IPS-15b (cell line): ENCODE measurements at regions not wholly inside any gene's neighbourhood (a gene's known extent, or its start where the extent isn't known, plus 50 kb on each side); places are given as distances from the start of the nearest gene placed in this dataset.

Experiments used
- H3K27me3 ChIP-seq: one replicate; pipeline ENCODE4 v1.6.1; 2013; ENCODE audit warnings: low read length; ENCODE audit not compliant: control insufficient read depth, insufficient read depth
- H3K36me3 ChIP-seq: one replicate; pipeline ENCODE4 v1.6.1; 2013; ENCODE audit warnings: low read length; ENCODE audit not compliant: control insufficient read depth, insufficient read depth
- H3K4me1 ChIP-seq: one replicate; pipeline ENCODE4 v1.6.1; 2013; ENCODE audit warnings: mild to moderate bottlenecking, low read length; ENCODE audit not compliant: control insufficient read depth, insufficient read depth
- H3K4me3 ChIP-seq: one replicate; pipeline ENCODE4 v1.5.1; 2013; ENCODE audit warnings: low read depth, low read length
- H3K9ac ChIP-seq: one replicate; pipeline ENCODE4 v1.6.1; 2013; ENCODE audit warnings: low read depth, mild to moderate bottlenecking, low read length
- H3K9me3 ChIP-seq: one replicate; pipeline ENCODE4 v1.6.1; 2013; ENCODE audit warnings: mild to moderate bottlenecking, low read length; ENCODE audit not compliant: control insufficient read depth, insufficient read depth

DNA sequence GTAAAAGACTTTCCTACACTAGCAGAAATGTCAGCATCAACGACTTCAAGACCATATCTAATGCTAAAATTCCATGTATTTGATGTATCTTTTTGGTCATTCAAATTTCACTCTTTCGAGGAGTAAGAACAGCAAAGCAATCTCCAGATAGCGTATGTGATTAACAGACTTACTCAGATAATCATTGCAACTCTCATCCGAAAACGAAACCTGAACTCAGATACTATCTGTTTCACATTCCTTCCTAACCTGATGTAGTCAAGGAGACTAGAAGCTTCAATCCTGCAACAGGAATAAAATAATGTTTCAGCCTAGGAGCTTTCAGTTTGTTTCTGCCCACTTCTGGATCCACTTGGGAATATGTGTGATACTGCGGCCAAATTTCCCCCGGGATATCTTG, 286.3 kb downstream of the NUAK1 start:
- H3K9me3 ChIP-seq: no peaks in the 10 kb centered on the region
- no peak overlapping the region for H3K9ac ChIP-seq
- no peaks in the 10 kb centered on the region for H3K27me3 ChIP-seq
- no peaks in the 10 kb centered on the region for H3K36me3 ChIP-seq
- H3K4me3 ChIP-seq: no peak overlapping the region
- H3K4me1 ChIP-seq: no peaks in the 10 kb centered on the region

DNA sequence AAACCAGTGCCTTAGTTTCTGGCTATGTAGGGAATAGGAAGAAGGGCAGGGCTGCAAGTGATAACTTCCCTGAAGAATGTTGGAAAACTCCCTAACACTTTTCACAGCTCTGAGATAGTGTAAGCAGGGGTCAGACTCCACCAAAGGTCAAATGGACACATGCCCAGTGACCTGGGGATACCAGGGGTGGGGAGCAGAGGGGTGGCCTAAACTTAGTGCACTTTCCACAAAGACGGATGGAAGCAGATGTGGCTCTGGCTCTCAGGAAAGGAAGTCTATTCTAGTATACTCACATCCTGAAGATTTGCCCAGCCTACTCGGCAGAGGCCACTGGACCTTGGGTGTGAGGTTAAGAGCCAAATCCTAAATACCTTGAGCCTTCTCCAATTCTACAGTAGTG, 285.8 kb downstream of the NUAK1 start:
- Histone ChIP-seq H3K4me1 (no peaks in the 10 kb centered on the region), H3K9ac (no peak overlapping the region), H3K36me3 (no peaks in the 10 kb centered on the region), H3K27me3 (no peaks in the 10 kb centered on the region), H3K4me3 (no peak overlapping the region), H3K9me3 (no peaks in the 10 kb centered on the region)

GRCh38 chr12:105854071-105854470, 284.7 kb downstream of the NUAK1 start:
- Histone ChIP-seq H3K36me3 (no peaks in the 10 kb centered on the region), H3K4me1 (no peaks in the 10 kb centered on the region), H3K9ac (no peak overlapping the region), H3K4me3 (no peak overlapping the region), H3K27me3 (no peaks in the 10 kb centered on the region), H3K9me3 (no peaks in the 10 kb centered on the region)

GRCh38 chr12:105855361-105856047, 283.2 kb downstream of the NUAK1 start:
- no peaks in the 10 kb centered on the region for H3K36me3 ChIP-seq
- H3K4me3 ChIP-seq: no peak overlapping the region
- H3K27me3 ChIP-seq: no peaks in the 10 kb centered on the region
- no peak overlapping the region for H3K9ac ChIP-seq
- no peaks in the 10 kb centered on the region for H3K4me1 ChIP-seq
- H3K9me3 ChIP-seq: no peaks in the 10 kb centered on the region

GRCh38 chr12:105856048-105856405, 282.7 kb downstream of the NUAK1 start:
- Histone ChIP-seq H3K9ac (no peak overlapping the region), H3K36me3 (no peaks in the 10 kb centered on the region), H3K4me1 (peaks cover 3% of the 10 kb centered on the region), H3K9me3 (no peaks in the 10 kb centered on the region), H3K4me3 (no peak overlapping the region), H3K27me3 (no peaks in the 10 kb centered on the region)

DNA sequence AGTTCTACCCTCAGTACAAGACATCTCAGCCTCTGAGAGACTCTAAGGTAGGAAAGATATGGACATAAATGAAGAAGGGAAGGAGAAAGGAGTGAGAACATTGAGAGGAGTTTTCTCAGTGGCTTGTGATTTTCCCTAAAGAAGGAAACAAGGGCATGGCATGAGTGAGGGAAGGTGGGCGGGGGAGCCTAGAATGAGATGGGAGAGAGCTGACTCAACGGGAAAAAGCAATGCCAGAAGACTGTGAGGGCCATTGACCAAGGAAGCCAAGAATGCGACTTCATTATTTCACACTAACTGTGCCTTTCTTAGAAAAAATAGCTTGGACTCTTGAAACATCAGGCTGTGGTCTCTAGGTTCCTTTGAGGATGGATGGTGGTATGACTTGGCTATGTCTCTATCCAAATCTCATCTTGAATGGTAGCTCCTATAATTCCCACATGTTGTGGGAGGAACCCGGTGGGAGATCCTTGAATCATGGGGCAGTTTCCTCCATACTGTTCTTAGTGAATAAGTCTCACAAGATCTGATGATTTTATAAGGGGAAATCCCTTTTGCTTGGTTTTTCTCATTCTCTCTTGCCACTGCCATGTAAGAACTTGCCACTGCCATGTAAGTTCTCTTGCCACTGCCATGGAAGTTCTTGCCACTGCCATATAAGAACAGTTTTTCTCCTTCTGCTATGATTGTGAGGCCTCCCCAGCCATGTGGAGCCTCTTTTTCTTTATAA, 279.6 kb downstream of the NUAK1 start:
- H3K9ac ChIP-seq: no peak overlapping the region
- H3K4me1 ChIP-seq: peaks cover 6% of the 10 kb centered on the region
- H3K36me3 ChIP-seq: no peaks in the 10 kb centered on the region
- no peaks in the 10 kb centered on the region for H3K9me3 ChIP-seq
- H3K4me3 ChIP-seq: no peak overlapping the region
- H3K27me3 ChIP-seq: no peaks in the 10 kb centered on the region

GRCh38 chr12:105860561-105861207, 278.1 kb downstream of the NUAK1 start:
- Histone ChIP-seq H3K4me3 (no peak overlapping the region), H3K9ac (no peak overlapping the region), H3K27me3 (no peaks in the 10 kb centered on the region), H3K4me1 (peaks cover 6% of the 10 kb centered on the region), H3K36me3 (no peaks in the 10 kb centered on the region), H3K9me3 (no peaks in the 10 kb centered on the region)

DNA sequence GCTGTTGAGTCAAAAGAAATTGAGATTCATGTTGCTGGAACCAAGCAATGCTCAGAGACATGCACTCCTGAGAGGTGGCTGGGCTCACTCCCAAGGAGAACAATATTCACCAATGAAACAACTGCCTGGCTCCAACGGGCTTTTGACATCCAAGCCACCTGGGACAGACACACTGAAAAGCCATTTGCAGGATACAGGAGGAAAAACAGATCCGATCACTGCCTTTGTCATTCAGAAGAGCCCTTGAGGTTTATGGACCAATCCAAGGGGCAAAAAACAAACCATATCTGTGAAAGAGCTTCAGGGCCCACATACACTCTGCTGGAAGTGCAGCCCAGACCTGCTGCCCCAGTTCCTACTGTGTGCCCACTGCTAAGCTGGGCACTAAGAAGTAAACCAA, 277.5 kb downstream of the NUAK1 start:
- Histone ChIP-seq H3K9me3 (no peaks in the 10 kb centered on the region), H3K4me3 (no peak overlapping the region), H3K36me3 (no peaks in the 10 kb centered on the region), H3K27me3 (no peaks in the 10 kb centered on the region), H3K4me1 (peaks cover 6% of the 10 kb centered on the region), H3K9ac (no peak overlapping the region)

- Histone ChIP-seq H3K9me3 (no peaks in the 10 kb centered on the region), H3K36me3 (no peaks in the 10 kb centered on the region), H3K4me1 (peaks cover 6% of the 10 kb centered on the region), H3K27me3 (no peaks in the 10 kb centered on the region), H3K4me3 (no peak overlapping the region), H3K9ac (no peak overlapping the region)
Measured at GRCh38 chr12:105862163-105862821, 276.5 kb downstream of the NUAK1 start.

DNA sequence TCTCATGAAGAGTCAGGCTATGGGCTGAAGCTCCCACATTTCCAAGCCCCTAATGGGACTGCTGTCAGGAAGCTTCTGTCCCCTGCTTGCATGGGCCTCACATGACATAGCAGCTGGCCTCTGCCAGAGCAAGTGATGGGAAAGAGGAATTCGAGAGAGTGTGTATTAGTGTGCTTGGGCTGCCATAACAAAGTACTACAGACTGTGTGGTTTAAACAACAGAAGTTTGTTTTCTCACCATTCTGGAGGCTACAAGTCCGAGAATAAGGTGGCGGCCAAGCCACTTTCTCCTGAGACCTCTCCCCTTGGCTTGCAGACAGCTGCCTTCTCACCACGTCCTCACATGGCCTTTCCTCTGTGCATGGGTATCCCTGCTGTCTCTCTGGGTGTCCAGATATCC, 274.4 kb downstream of the NUAK1 start:
- H3K9ac ChIP-seq: no peak overlapping the region
- no peak overlapping the region for H3K4me3 ChIP-seq
- no peaks in the 10 kb centered on the region for H3K27me3 ChIP-seq
- H3K36me3 ChIP-seq: no peaks in the 10 kb centered on the region
- H3K4me1 ChIP-seq: peaks cover 6% of the 10 kb centered on the region
- H3K9me3 ChIP-seq: no peaks in the 10 kb centered on the region

- Histone ChIP-seq H3K4me3 (no peak overlapping the region), H3K27me3 (no peaks in the 10 kb centered on the region), H3K9ac (no peak overlapping the region), H3K9me3 (no peaks in the 10 kb centered on the region), H3K4me1 (peaks cover 6% of the 10 kb centered on the region), H3K36me3 (no peaks in the 10 kb centered on the region)
Measured at GRCh38 chr12:105864901-105865300, 273.9 kb downstream of the NUAK1 start.
